ENCODE measurements at regions not wholly inside any gene's neighbourhood (a gene's known extent, or its start where the extent isn't known, plus 50 kb on each side); places are given as distances from the start of the nearest gene placed in this dataset.

- TF ChIP-seq EP300 (IDR thresholded peaks at IDR 0.05; ENCODE audit: low read length) (no peak), KLF1 (tag; IDR thresholded peaks at IDR 0.05) (no peak), ID3 (CRISPR knock-in tag; IDR thresholded peaks at IDR 0.05) (no peak), ID3 (tag; IDR thresholded peaks at IDR 0.05) (no peak), ZSCAN29 (IDR thresholded peaks at IDR 0.05) (no peak), FOXP4 (CRISPR knock-in tag; IDR thresholded peaks at IDR 0.05; ENCODE audit: borderline replicate concordance) (no peak), ZNF644 (tag; IDR thresholded peaks at IDR 0.05; ENCODE audit: low read depth) (no peak), CTBP1 (IDR thresholded peaks at IDR 0.05; ENCODE audit: borderline replicate concordance) (no peak), NBN (IDR thresholded peaks at IDR 0.05; ENCODE audit: low read depth) (no peak), E2F5 (CRISPR knock-in tag; IDR thresholded peaks at IDR 0.05) (no peak), BDP1 (IDR thresholded peaks at IDR 0.05; ENCODE audit: insufficient read depth, insufficient read length) (no peak), ZNF318 (IDR thresholded peaks at IDR 0.05; ENCODE audit: borderline replicate concordance in 1 of 2, low read depth in 1 of 2) (no peak), FOXM1 (IDR thresholded peaks at IDR 0.05; ENCODE audit: low read depth) (no peak), FOXM1 (CRISPR knock-in tag; IDR thresholded peaks at IDR 0.05; ENCODE audit: low read depth) (no peak), DNMT1 (IDR thresholded peaks at IDR 0.05) (no peak)
Measured at GRCh38 chr6:18672852-18673251, 285.7 kb downstream of the RNF144B start.
